ENCODE measurements at regions not wholly inside any gene's neighbourhood (a gene's known extent, or its start where the extent isn't known, plus 50 kb on each side); places are given as distances from the start of the nearest gene placed in this dataset.

DNA sequence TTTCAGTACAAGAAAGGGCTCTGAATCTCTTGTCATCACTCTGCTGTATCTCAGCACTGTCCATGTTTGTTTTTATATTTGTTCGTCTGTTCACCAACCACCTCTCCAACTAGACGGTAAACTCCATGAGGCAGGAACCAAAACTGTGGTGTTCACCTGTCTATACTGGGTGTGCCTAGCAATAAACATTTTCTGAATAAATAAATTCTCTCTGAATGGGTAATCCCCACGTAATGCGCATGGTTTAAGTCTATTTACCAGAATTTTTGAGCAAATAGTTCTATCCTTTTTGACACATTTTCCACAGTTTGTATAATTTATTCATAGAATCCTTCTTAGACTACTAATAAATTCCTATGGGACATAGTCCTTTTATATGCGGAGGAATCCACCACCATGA is 400.6 kb upstream of the CFAP20DC start:
- no peak for FAIRE-seq
- Histone ChIP-seq H3K27me3 (ENCODE audit: control insufficient read depth, insufficient read depth, low read length) (no peaks in the 10 kb centered on the region), H3K4me3 (ENCODE audit: low read depth, low read length) (no peak overlapping the region), H3K36me3 (ENCODE audit: control insufficient read depth, insufficient read depth, low read length) (no peaks in the 10 kb centered on the region)
- DNase-seq (ENCODE audit: low read depth), result no peak
- TF ChIP-seq, protein P1, sequence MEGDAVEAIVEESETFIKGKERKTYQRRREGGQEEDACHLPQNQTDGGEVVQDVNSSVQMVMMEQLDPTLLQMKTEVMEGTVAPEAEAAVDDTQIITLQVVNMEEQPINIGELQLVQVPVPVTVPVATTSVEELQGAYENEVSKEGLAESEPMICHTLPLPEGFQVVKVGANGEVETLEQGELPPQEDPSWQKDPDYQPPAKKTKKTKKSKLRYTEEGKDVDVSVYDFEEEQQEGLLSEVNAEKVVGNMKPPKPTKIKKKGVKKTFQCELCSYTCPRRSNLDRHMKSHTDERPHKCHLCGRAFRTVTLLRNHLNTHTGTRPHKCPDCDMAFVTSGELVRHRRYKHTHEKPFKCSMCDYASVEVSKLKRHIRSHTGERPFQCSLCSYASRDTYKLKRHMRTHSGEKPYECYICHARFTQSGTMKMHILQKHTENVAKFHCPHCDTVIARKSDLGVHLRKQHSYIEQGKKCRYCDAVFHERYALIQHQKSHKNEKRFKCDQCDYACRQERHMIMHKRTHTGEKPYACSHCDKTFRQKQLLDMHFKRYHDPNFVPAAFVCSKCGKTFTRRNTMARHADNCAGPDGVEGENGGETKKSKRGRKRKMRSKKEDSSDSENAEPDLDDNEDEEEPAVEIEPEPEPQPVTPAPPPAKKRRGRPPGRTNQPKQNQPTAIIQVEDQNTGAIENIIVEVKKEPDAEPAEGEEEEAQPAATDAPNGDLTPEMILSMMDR (IDR thresholded peaks at IDR 0.05; ENCODE audit: insufficient read depth, low read length, severe bottlenecking), result no peak

DNA sequence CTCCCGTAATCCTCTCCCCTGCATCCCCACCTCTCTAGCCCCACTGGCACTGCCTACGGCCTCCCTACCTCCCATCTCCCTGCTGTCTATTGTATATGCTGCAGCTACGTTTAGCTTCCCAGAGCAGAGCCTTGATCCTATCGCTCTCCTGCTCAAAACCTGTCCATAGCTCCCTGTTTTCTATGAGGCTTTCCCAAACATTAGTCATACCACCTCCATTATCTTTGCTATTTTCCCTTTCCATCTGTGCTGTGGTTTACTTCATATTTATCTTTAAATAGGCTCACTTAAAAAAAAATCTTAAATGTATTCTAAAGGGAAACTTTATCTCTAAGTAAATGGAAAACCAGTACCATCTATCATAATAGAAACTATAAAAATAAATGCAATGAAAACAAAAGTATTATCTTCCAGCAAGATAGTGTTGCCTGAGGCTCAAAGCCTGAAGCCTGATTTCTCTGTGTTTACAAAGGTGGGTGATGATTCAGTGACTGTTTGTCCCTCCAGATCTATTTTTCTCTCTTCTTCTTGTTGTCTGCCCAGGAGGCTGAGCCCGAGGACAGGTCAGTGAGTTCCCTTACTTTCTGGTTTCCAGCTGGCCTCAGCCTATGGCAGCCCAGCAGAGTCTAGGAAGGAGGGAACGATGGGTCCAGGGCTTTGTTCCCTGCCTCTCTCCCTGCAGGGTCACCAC is 397.1 kb upstream of the CFAP20DC start:
- DNase-seq (ENCODE audit: low read depth) (peak; percentile 28), FAIRE-seq (peak; percentile 32)
- Histone ChIP-seq H3K36me3 (ENCODE audit: control insufficient read depth, insufficient read depth, low read length) (no peaks in the 10 kb centered on the region), H3K27me3 (ENCODE audit: control insufficient read depth, insufficient read depth, low read length) (no peaks in the 10 kb centered on the region), H3K4me3 (ENCODE audit: low read depth, low read length) (no peak overlapping the region)
- TF ChIP-seq, protein P1 (IDR thresholded peaks at IDR 0.05; ENCODE audit: insufficient read depth, low read length, severe bottlenecking), result no peak

DNA sequence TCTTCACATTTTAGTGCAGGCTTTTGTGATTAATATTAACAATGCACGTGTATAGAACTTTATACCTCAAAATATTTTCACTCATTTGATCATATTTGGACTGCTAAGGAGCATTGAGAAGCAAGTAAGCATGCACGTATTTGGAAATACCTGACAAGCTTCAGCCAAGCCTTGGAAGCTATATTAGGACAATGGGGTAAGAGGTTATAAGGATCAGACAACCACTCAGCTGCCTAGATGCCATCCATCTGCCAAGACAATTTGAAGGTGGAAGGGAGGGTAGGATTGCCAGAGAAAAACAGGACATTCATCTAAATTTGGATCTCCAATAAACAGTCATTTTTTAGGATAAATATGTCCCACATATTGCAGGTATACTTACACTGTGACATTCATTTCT is 394.9 kb upstream of the CFAP20DC start:
- FAIRE-seq (no peak), DNase-seq (ENCODE audit: low read depth) (no peak)
- no peaks in the 10 kb centered on the region for H3K36me3 ChIP-seq (ENCODE audit: control insufficient read depth, insufficient read depth, low read length)
- no peak overlapping the region for H3K4me3 ChIP-seq (ENCODE audit: low read depth, low read length)
- no peaks in the 10 kb centered on the region for H3K27me3 ChIP-seq (ENCODE audit: control insufficient read depth, insufficient read depth, low read length)
- TF ChIP-seq, protein P1 (IDR thresholded peaks at IDR 0.05; ENCODE audit: insufficient read depth, low read length, severe bottlenecking), result no peak

DNA sequence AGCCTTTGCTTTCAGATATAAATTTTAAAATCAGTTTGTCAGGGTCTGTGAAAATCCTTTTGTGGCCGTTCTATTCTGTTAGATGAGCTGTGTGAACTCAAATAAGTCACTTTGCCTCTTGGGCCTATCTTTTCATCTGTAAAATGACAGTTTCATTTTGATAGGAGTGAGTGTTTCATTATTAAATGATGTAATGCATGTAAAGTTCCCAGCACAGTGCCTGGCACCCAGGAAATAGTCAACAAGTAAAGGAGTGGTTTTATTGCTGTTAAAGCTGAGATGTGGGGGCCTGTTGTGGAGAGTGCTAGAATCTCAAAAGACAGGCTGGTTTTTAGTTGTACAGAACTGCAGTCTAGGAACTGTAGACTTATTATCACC is 394.5 kb upstream of the CFAP20DC start:
- H3K4me3 ChIP-seq (ENCODE audit: low read depth, low read length), result no peak overlapping the region
- DNase-seq (ENCODE audit: low read depth) (no peak), FAIRE-seq (no peak)
- TF ChIP-seq, protein P1 (IDR thresholded peaks at IDR 0.05; ENCODE audit: insufficient read depth, low read length, severe bottlenecking), result no peak
- H3K36me3 ChIP-seq (ENCODE audit: control insufficient read depth, insufficient read depth, low read length), result no peaks in the 10 kb centered on the region
- no peaks in the 10 kb centered on the region for H3K27me3 ChIP-seq (ENCODE audit: control insufficient read depth, insufficient read depth, low read length)

DNA sequence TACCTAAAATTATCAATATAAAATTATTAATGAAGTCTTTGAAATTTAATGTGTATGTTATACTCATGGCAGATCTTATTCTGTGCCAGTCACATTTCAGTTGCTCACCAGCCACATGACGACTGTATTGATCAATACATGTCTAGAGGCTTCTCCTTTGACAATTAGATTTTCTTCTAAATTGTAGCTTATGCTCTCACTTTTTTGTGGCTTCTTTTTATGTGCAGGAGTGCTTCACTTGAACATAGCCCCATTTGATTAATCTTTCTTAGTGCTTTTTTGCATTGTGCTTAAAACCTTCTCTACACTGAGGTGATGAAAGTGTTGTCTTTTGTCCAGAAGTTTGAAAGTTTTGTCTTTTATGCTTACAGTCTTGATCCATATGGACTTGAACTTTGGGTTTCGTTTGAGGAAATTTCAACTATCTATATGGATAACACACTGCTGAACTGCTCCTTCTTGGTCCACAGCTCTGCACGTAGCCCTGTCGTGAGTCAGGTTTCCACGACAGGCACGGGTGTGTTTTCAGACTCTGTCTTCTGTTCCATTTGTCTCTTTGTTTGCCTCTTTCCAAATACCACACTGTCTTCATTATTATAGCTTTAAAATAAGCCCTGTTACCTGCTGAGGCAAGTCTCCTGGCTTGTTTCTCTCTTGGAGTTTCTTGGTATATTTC is 393.9 kb upstream of the CFAP20DC start:
- FAIRE-seq, result no peak
- Histone ChIP-seq H3K27me3 (ENCODE audit: control insufficient read depth, insufficient read depth, low read length) (no peaks in the 10 kb centered on the region), H3K4me3 (ENCODE audit: low read depth, low read length) (no peak overlapping the region), H3K36me3 (ENCODE audit: control insufficient read depth, insufficient read depth, low read length) (no peaks in the 10 kb centered on the region)
- TF ChIP-seq, protein P1 (IDR thresholded peaks at IDR 0.05; ENCODE audit: insufficient read depth, low read length, severe bottlenecking), result no peak
- no peak for DNase-seq (ENCODE audit: low read depth)
